Astrocyte (in vitro differentiated cells and primary cell): ENCODE measurements at regions not wholly inside any gene's neighbourhood (a gene's known extent, or its start where the extent isn't known, plus 50 kb on each side); places are given as distances from the start of the nearest gene placed in this dataset.

Experiments used
- DNase-seq: peaks from one replicate; pipeline ENCODE4 v3.0.0-alpha.2; 2010; ENCODE audit warnings: low read depth
- FAIRE-seq: peaks from 2 replicates; lab custom pipeline; 2011; peaks lifted over from hg19 to GRCh38; lab: Jason Lieb, UNC
- H2AFZ ChIP-seq: 2 replicates; pipeline ENCODE4 v1.6.0; 2012; ENCODE audit warnings: low read depth, low read length, inconsistent platforms
- H3K27ac ChIP-seq: 2 replicates; pipeline ENCODE4 v1.5.1; 2011; ENCODE audit warnings: low read depth, low read length, inconsistent platforms
- H3K27me3 ChIP-seq: 2 replicates; pipeline ENCODE4 v1.6.0; 2011; ENCODE audit warnings: low read length, inconsistent platforms; ENCODE audit not compliant: insufficient read depth
- H3K36me3 ChIP-seq: 2 replicates; pipeline ENCODE4 v1.5.1; 2011; ENCODE audit warnings: low read length, inconsistent platforms; ENCODE audit not compliant: insufficient read depth
- H3K4me1 ChIP-seq: 2 replicates; pipeline ENCODE4 v1.5.1; 2011; ENCODE audit warnings: low read length, inconsistent platforms; ENCODE audit not compliant: insufficient read depth
- H3K4me2 ChIP-seq: 2 replicates; pipeline ENCODE4 v1.6.0; 2012; ENCODE audit warnings: low read length, inconsistent platforms
- H3K4me3 ChIP-seq: 2 replicates; pipeline ENCODE4 v1.5.1; 2011; ENCODE audit warnings: low read depth, mild to moderate bottlenecking, low read length, inconsistent platforms; ENCODE audit not compliant: insufficient read depth
- H3K79me2 ChIP-seq: 2 replicates; pipeline ENCODE4 v1.6.0; 2012; ENCODE audit warnings: mild to moderate bottlenecking, low read length, inconsistent platforms; ENCODE audit not compliant: insufficient read depth
- H3K9ac ChIP-seq: 2 replicates; pipeline ENCODE4 v1.6.0; 2012; ENCODE audit warnings: mild to moderate bottlenecking, low read length, inconsistent platforms
- H3K9me3 ChIP-seq: 2 replicates; pipeline ENCODE4 v1.5.1; 2012; ENCODE audit warnings: low read depth, mild to moderate bottlenecking, low read length, inconsistent platforms; ENCODE audit not compliant: insufficient read depth
- H4K20me1 ChIP-seq: 2 replicates; pipeline ENCODE4 v1.6.0; 2012; ENCODE audit warnings: low read length, inconsistent platforms; ENCODE audit not compliant: insufficient read depth
- H3K27ac Mint-ChIP-seq: one replicate; pipeline ENCODE4 v1.8.0; 2021; ENCODE audit warnings: mild to moderate bottlenecking, mixed read lengths; ENCODE audit not compliant: unreplicated experiment
- H3K27me3 Mint-ChIP-seq: one replicate; pipeline ENCODE4 v1.8.0; 2021; ENCODE audit warnings: low read depth, mixed read lengths; ENCODE audit not compliant: unreplicated experiment
- H3K36me3 Mint-ChIP-seq: one replicate; pipeline ENCODE4 v1.8.0; 2021; ENCODE audit warnings: low read depth, mixed read lengths; ENCODE audit not compliant: unreplicated experiment
- H3K4me1 Mint-ChIP-seq: one replicate; pipeline ENCODE4 v1.8.0; 2021; ENCODE audit warnings: low read depth, mixed read lengths; ENCODE audit not compliant: unreplicated experiment
- H3K4me3 Mint-ChIP-seq: one replicate; pipeline ENCODE4 v1.8.0; 2021; ENCODE audit warnings: mild to moderate bottlenecking, moderate library complexity, mixed read lengths; ENCODE audit not compliant: unreplicated experiment
- H3K9me3 Mint-ChIP-seq: one replicate; pipeline ENCODE4 v1.8.0; 2021; ENCODE audit warnings: mild to moderate bottlenecking, mixed read lengths; ENCODE audit not compliant: unreplicated experiment
- CTCF ChIP-seq: IDR thresholded peaks from 2 replicates; pipeline ENCODE4 v1.5.1; 2011; ENCODE audit warnings: low read depth, mild to moderate bottlenecking, inconsistent platforms, low read length, moderate library complexity; ENCODE audit not compliant: insufficient read depth
- EZH2 ChIP-seq: IDR thresholded peaks from 2 replicates; pipeline ENCODE4 v1.6.1; 2012; ENCODE audit warnings: mild to moderate bottlenecking, low read length, inconsistent platforms; ENCODE audit not compliant: insufficient read depth

DNA sequence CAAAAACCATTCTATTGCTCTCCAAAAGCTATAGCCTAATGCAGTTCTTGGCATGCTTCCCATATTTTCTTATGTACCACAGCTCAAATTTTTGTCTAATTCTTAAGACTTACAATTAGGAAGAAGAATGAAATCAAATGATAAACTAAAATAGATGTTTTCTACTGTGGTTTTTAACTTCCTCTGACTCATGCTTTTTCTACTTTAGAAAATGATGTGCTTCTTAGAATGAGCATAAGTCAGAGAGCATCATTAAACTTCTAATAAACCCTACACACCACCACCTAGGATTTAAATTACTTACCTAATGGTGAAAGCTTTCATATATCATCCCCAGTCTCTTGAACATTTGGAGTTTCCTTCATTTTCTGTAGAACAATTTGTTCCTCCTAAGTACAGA, 217.0 kb upstream of the NDST3 start:
- FAIRE-seq: no peak

DNA sequence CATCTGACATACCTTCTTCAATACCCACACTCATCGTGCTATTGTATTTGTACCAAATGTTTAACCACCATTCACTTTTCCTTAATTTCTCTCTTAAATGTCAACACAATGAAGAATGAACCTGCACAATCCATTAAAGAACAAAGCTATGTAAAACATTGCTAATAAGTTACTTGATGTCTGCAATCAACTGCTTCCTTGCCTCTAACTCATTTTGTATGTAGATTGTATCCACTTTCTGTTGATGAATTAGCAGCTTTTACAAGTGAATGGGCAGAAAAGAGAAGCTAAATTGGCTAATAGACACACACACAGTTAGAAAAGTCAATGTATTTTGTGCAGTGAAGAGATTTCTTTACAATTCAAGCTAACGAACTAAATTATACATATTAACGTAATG, 212.5 kb upstream of the NDST3 start:
- H3K9me3 Mint-ChIP-seq: no peaks in the 10 kb centered on the region

More for the DNA sequence above, 217.0 kb upstream of the NDST3 start:
- Mint-ChIP-seq H3K9me3 (no peaks in the 10 kb centered on the region), H3K36me3 (no peaks in the 10 kb centered on the region), H3K4me1 (peaks cover 9% of the 10 kb centered on the region), H3K27ac (no peak overlapping the region), H3K27me3 (no peaks in the 10 kb centered on the region), H3K4me3 (no peak overlapping the region)
- no peak for TF ChIP-seq EZH2
- no peak for TF ChIP-seq CTCF
- Histone ChIP-seq H3K4me2 (no peak overlapping the region), H3K79me2 (no peaks in the 10 kb centered on the region), H3K36me3 (no peaks in the 10 kb centered on the region), H3K4me1 (no peaks in the 10 kb centered on the region), H3K27ac (no peak overlapping the region), H2AFZ (no peak overlapping the region), H4K20me1 (no peaks in the 10 kb centered on the region), H3K4me3 (no peak overlapping the region), H3K9me3 (no peaks in the 10 kb centered on the region), H3K9ac (no peak overlapping the region), H3K27me3 (no peaks in the 10 kb centered on the region)
- DNase-seq: peak; percentile 42

More for the DNA sequence above, 212.5 kb upstream of the NDST3 start:
- no peaks in the 10 kb centered on the region for H3K9me3 ChIP-seq
- H2AFZ ChIP-seq: no peak overlapping the region
- H3K4me3 ChIP-seq: no peak overlapping the region
- Mint-ChIP-seq H3K4me1 (no peaks in the 10 kb centered on the region), H3K36me3 (no peaks in the 10 kb centered on the region), H3K4me3 (no peak overlapping the region), H3K27ac (no peak overlapping the region), H3K27me3 (no peaks in the 10 kb centered on the region)
- no peak overlapping the region for H3K4me2 ChIP-seq
- TF ChIP-seq EZH2: no peak
- TF ChIP-seq CTCF: no peak
- DNase-seq: no peak
- no peaks in the 10 kb centered on the region for H3K36me3 ChIP-seq
- no peak overlapping the region for H3K9ac ChIP-seq
- no peaks in the 10 kb centered on the region for H3K79me2 ChIP-seq
- no peaks in the 10 kb centered on the region for H4K20me1 ChIP-seq
- H3K27me3 ChIP-seq: no peaks in the 10 kb centered on the region
- no peaks in the 10 kb centered on the region for H3K4me1 ChIP-seq
- no peak for FAIRE-seq
- no peak overlapping the region for H3K27ac ChIP-seq
